ENCODE measurements at regions not wholly inside any gene's neighbourhood (a gene's known extent, or its start where the extent isn't known, plus 50 kb on each side); places are given as distances from the start of the nearest gene placed in this dataset.

DNA sequence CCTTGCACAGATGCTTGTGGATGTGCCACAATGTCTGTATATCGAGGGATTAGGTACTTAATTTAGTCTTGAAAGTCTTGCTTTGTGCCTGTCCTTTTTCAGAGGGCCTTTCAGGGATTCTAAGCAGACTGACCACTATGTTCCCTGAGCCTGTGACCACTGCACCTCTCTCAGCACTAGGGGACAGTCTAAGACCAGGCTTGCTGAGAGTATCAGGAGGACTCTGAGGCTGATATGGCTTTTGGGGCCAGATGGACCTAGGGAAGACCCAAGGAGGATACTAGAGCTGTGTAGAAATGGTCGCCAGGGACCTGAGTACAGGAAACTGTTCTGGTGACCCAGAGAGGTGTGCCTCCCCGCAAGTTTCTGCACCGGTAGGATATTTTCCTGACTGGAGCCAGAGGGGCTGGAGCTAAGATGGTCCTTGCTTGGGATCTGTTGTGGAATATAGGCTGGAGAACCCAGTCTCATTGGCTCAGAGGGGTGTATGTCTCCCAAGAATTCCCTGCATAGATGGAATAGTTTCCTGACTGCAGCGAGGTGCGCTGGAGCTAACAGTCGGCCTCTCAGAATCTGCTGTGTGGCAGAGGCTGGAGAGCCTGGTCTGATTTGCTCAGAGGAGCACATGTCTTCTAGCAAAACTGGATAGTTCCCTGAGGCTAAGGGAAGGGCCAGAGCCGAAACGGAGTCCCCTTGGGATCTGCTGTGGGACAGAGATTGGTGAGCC lies 213.2 kb upstream of the DCBLD2 start:
- peak; percentile 51 to 54 for ATAC-seq
- H3K4me3 ChIP-seq, result no peak overlapping the region
- H3K4me1 ChIP-seq, result no peaks in the 10 kb centered on the region
- H3K27me3 ChIP-seq (ENCODE audit: low read depth), result no peaks in the 10 kb centered on the region
- H3K36me3 ChIP-seq, result no peaks in the 10 kb centered on the region
- intact Hi-C loops (cut with DNase I), result no loop called here
- TF ChIP-seq, protein P1, sequence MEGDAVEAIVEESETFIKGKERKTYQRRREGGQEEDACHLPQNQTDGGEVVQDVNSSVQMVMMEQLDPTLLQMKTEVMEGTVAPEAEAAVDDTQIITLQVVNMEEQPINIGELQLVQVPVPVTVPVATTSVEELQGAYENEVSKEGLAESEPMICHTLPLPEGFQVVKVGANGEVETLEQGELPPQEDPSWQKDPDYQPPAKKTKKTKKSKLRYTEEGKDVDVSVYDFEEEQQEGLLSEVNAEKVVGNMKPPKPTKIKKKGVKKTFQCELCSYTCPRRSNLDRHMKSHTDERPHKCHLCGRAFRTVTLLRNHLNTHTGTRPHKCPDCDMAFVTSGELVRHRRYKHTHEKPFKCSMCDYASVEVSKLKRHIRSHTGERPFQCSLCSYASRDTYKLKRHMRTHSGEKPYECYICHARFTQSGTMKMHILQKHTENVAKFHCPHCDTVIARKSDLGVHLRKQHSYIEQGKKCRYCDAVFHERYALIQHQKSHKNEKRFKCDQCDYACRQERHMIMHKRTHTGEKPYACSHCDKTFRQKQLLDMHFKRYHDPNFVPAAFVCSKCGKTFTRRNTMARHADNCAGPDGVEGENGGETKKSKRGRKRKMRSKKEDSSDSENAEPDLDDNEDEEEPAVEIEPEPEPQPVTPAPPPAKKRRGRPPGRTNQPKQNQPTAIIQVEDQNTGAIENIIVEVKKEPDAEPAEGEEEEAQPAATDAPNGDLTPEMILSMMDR (IDR thresholded peaks at IDR 0.05), result peak; percentile 19
- no peak overlapping the region for H3K27ac ChIP-seq
- H3K9me3 ChIP-seq, result no peaks in the 10 kb centered on the region
- no peak for DNase-seq

DNA sequence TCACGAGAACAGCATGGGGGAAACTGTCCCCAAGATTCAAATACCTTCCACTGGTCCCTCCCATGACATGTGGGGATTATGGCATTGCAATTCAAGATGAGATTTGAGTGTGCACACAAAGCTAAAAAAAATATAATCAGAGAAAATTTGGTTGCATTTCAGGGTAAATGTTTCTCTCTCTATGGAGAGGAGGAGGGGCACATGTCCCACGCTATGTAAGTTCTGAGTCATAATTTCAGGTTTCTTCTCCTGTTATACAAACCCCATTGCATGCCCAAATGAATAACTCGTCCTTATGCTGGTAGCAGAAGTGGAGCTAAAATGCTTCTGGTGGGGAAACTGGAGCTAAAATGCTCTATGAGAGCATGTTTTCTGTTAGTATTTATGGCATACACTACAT lies 209.7 kb upstream of the DCBLD2 start:
- Histone ChIP-seq H3K27ac (no peak overlapping the region), H3K4me3 (no peak overlapping the region), H3K27me3 (ENCODE audit: low read depth) (no peaks in the 10 kb centered on the region), H3K9me3 (no peaks in the 10 kb centered on the region), H3K4me1 (no peaks in the 10 kb centered on the region), H3K36me3 (no peaks in the 10 kb centered on the region)
- ATAC-seq (no peak), DNase-seq (no peak)
- TF ChIP-seq, protein P1 (IDR thresholded peaks at IDR 0.05), result no peak
- intact Hi-C loops (cut with DNase I), result no loop called here

DNA sequence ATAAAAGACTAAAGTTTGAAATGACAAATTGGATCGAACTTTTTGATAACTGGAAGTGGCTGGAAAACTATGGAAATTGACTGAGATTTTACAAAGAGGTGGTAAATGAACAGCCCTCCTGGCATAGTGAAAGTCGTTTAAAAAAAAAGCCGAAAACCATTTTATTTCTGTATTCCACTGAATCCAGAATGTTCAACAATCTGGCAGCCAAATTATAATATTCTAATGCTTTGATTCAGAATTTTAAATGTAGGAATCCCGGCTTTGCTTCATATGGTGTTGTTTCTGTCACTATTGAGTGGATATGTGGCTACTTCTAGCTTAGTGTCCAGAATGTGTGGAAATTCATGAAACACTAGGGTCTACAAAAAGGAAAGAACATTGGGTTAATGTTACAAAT lies 208.9 kb upstream of the DCBLD2 start:
- Histone ChIP-seq H3K9me3 (no peaks in the 10 kb centered on the region), H3K4me1 (no peaks in the 10 kb centered on the region), H3K27ac (no peak overlapping the region), H3K4me3 (no peak overlapping the region), H3K36me3 (no peaks in the 10 kb centered on the region), H3K27me3 (ENCODE audit: low read depth) (no peaks in the 10 kb centered on the region)
- DNase-seq (no peak), ATAC-seq (no peak)
- TF ChIP-seq, protein P1 (IDR thresholded peaks at IDR 0.05), result no peak
- intact Hi-C loops (cut with DNase I), result no loop called here

DNA sequence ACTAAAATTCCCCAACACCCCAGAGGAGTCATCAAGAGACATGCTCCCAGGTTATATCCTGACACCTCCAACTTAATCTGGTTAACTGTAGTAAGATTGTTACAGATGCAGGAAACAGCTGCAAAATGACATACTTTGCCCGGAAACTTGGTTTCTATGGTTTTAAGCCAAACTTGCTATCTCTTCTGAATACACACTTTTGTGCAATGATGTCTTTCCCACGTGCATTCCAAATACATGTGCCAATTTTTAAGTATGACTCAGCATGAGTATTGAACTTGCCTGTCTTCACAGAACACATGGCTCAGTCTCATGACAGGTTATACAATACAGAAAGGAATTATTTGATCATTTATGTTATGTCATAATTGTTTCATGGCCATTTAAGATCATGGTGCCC lies 207.0 kb upstream of the DCBLD2 start:
- no peaks in the 10 kb centered on the region for H3K27me3 ChIP-seq (ENCODE audit: low read depth)
- no peaks in the 10 kb centered on the region for H3K9me3 ChIP-seq
- no peak overlapping the region for H3K27ac ChIP-seq
- intact Hi-C loops (cut with DNase I), result no loop called here
- H3K4me3 ChIP-seq, result no peak overlapping the region
- DNase-seq, result no peak
- ATAC-seq, result peak in 1 of 2 donors; percentile 28
- H3K4me1 ChIP-seq, result no peaks in the 10 kb centered on the region
- TF ChIP-seq, protein P1 (IDR thresholded peaks at IDR 0.05), result no peak
- no peaks in the 10 kb centered on the region for H3K36me3 ChIP-seq

DNA sequence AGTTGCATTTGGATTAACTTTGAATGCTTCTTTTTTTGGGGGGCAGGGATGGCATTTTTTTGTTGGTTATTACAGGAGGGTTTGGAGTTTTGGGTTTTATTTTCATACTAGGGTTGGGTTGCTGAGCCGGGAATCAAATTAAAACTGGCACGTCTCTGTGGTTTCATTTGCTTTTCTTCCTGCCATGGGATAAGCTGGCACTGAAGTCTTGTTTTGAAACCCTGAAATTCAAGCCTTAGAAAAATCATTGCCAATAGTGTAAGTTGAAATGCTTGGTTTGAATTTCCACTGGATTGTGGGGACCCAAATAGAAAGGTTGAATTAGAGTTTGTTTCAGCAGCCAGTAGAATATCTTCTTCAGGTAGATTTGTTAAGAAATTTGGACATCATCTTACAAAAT lies 193.1 kb upstream of the DCBLD2 start:
- TF ChIP-seq, protein P1 (IDR thresholded peaks at IDR 0.05), result no peak
- H3K27ac ChIP-seq, result no peak overlapping the region
- H3K4me3 ChIP-seq, result no peak overlapping the region
- intact Hi-C loops (cut with DNase I), result no loop called here
- H3K4me1 ChIP-seq, result no peaks in the 10 kb centered on the region
- no peaks in the 10 kb centered on the region for H3K27me3 ChIP-seq (ENCODE audit: low read depth)
- ATAC-seq, result no peak
- H3K9me3 ChIP-seq, result no peaks in the 10 kb centered on the region
- no peak for DNase-seq
- no peaks in the 10 kb centered on the region for H3K36me3 ChIP-seq
